HEK293T (cell line): ENCODE measurements at regions not wholly inside any gene's neighbourhood (a gene's known extent, or its start where the extent isn't known, plus 50 kb on each side); places are given as distances from the start of the nearest gene placed in this dataset.

Experiments used
- ELF4 ChIP-seq: fragments of 450-650 bp; IDR thresholded peaks from 2 replicates; pipeline ENCODE4 v1.6.1; 2017; ENCODE audit warnings: antibody characterized with exemption
- SP1 ChIP-seq: fragments of 450-650 bp; IDR thresholded peaks from 2 replicates; pipeline ENCODE4 v1.6.1; 2017
- SUZ12 ChIP-seq: fragments of 450-650 bp; IDR thresholded peaks from 2 replicates; pipeline ENCODE4 v1.6.1; 2016; ENCODE audit warnings: mild to moderate bottlenecking
- TARDBP ChIP-seq: fragments of 450-650 bp; IDR thresholded peaks from 2 replicates; pipeline ENCODE4 v1.6.1; 2016
- ZNF384 ChIP-seq: fragments of 450-650 bp; IDR thresholded peaks from 2 replicates; pipeline ENCODE4 v1.6.1; 2016

- TF ChIP-seq ZNF384: no peak
- no peak for TF ChIP-seq SP1
- TF ChIP-seq SUZ12: no peak
- no peak for TF ChIP-seq ELF4
- TF ChIP-seq TARDBP: no peak
Observed at GRCh38 chr1:175893192-175893591, 149.8 kb upstream of the TNR start.
